ENCODE measurements at regions not wholly inside any gene's neighbourhood (a gene's known extent, or its start where the extent isn't known, plus 50 kb on each side); places are given as distances from the start of the nearest gene placed in this dataset.

DNA sequence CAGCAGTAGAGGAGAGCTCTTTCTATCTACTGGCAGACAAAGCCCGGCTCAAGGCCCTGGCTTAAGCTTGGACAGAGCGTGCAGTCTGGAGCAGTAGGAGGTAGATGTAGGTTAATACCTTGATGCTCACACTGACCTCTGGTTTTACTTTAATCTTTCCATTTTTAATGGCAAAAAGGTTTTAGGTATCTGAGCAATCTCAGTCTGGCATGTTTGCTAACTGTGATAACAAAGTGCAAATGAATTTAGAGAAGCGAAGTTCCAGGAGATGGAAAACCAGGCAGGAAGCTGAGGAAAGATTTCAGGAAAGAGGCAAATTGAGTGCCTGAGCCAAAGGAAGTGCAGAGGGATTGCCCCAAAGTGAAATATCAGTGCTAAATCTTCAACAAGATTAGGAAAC lies 356.6 kb downstream of the FOXO1 start:
- intact Hi-C loops (cut with DNase I): loop anchor here in 1 of 2 donors (10.0 kb wide), 1 partner anchor 235 kb away; no protein-coding TSS in a partner anchor
- H3K4me3 ChIP-seq: no peak overlapping the region
- WGBS, 3 donors: 71 to 88% (median 71%) methylated on average over 3 of the region's 3 CpGs
- TF ChIP-seq, protein P1, sequence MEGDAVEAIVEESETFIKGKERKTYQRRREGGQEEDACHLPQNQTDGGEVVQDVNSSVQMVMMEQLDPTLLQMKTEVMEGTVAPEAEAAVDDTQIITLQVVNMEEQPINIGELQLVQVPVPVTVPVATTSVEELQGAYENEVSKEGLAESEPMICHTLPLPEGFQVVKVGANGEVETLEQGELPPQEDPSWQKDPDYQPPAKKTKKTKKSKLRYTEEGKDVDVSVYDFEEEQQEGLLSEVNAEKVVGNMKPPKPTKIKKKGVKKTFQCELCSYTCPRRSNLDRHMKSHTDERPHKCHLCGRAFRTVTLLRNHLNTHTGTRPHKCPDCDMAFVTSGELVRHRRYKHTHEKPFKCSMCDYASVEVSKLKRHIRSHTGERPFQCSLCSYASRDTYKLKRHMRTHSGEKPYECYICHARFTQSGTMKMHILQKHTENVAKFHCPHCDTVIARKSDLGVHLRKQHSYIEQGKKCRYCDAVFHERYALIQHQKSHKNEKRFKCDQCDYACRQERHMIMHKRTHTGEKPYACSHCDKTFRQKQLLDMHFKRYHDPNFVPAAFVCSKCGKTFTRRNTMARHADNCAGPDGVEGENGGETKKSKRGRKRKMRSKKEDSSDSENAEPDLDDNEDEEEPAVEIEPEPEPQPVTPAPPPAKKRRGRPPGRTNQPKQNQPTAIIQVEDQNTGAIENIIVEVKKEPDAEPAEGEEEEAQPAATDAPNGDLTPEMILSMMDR (IDR thresholded peaks at IDR 0.05): no peak
- H3K9me3 ChIP-seq: peaks cover 5% of the 10 kb centered on the region
- no peaks in the 10 kb centered on the region for H3K4me1 ChIP-seq
- no peaks in the 10 kb centered on the region for H3K27me3 ChIP-seq (ENCODE audit: insufficient read depth in 3 of 3, low read length in 2 of 3)
- H3K27ac ChIP-seq: no peak overlapping the region
- DNase-seq (no peak), ATAC-seq (no peak)
- H3K36me3 ChIP-seq (ENCODE audit: insufficient read depth in 1 of 2, low read depth in 1 of 2): no peaks in the 10 kb centered on the region

DNA sequence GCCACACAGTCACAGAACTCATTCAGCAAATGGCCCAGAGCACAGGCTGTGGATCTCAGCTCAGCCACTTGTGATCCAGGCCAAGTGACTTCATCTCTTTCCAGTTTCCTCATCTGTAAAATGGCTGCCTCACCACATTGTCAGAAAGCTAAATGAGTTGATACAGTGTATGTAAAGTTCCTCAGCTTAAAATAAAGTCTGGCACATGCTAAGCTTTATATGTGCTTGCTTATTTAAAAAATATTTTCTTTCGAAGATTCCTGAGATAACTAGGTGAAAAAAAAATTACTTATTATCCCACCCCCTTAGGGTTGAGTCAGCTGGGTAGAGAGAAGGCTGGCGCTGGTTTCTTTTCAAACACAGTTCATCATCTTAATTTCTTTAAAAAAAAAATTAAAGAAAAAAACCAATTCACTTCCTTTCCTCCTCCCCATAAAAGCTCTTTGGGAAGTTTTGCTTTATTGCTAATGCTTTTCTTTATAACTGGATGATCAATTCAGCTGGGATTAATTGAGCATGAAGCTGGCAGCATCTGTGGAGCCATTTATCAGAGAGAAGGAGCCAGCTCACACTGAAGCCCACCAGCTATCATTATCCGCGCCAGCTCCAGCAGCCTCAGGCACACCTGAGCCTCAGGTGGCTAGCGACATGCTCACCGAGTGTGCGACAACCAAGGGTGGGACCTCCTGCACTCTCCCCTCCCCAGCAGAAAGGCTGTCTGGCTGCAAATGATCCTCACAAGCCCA lies 354.9 kb downstream of the FOXO1 start:
- no peak overlapping the region for H3K27ac ChIP-seq
- intact Hi-C loops (cut with DNase I): loop anchor here in 1 of 2 donors (10.0 kb wide), 1 partner anchor 237 kb away; no protein-coding TSS in a partner anchor
- H3K4me3 ChIP-seq: no peak overlapping the region
- H3K36me3 ChIP-seq (ENCODE audit: insufficient read depth in 1 of 2, low read depth in 1 of 2): no peaks in the 10 kb centered on the region
- DNase-seq: no peak
- peaks cover 2% of the 10 kb centered on the region for H3K9me3 ChIP-seq
- no peak for ATAC-seq
- H3K4me1 ChIP-seq: no peaks in the 10 kb centered on the region
- TF ChIP-seq, protein P1 (IDR thresholded peaks at IDR 0.05): no peak
- WGBS, 3 donors: 95 to 96% (median 96%) methylated on average over 7 of the region's 7 CpGs
- no peaks in the 10 kb centered on the region for H3K27me3 ChIP-seq (ENCODE audit: insufficient read depth in 3 of 3, low read length in 2 of 3)

DNA sequence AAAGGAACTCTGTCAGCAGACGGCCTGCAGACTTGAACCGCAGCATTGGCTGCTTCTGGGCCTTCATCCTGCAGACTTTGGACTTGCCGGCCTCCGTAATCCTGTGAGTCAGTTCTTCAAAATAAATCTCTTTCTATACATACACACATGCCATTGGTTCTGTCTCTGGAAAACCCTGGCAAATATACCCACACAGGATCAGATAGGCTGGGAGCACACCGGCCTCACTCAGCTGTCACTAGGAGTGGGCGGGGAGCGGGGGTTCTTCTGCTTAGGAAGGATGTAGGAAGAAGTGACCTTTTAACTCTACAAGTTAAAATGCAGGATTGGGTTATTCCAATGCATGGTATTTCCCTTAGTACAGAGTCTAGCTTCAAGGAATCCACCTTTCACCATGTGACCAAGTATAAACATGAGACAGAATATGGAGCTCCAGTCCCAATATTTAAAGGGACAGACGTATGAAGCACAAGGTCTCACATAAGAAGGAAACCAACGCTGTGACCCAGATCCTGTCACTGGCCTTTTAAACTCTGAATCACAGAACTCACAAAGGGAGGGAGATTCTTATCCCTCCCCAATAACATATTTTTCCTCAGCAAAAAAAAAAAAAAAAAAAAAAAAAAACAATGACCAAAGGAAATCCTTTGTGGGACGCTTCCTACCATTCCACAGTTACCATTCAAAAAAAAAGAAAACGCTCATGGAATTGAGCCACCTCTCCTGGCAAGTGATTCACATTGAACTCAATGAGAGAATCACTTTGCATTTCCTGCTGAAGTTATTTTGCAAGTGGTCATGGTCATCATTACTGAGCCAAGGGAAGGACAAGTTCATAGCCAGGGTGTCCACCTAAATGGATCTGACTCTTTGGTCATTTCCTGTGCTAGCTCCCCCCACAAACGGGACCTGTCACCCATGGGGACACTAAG lies 352.9 kb downstream of the FOXO1 start:
- H3K27ac ChIP-seq: peak overlapping the region; percentile 32
- no peaks in the 10 kb centered on the region for H3K36me3 ChIP-seq (ENCODE audit: insufficient read depth in 1 of 2, low read depth in 1 of 2)
- DNase-seq (no peak), ATAC-seq (peak; percentile 24 to 54 (median 34))
- WGBS, 3 donors: 68% methylated on average over 12 of the region's 12 CpGs
- H3K4me1 ChIP-seq: peaks cover 10% of the 10 kb centered on the region
- TF ChIP-seq, protein P1 (IDR thresholded peaks at IDR 0.05): no peak
- H3K27me3 ChIP-seq (ENCODE audit: insufficient read depth in 3 of 3, low read length in 2 of 3): no peaks in the 10 kb centered on the region
- H3K9me3 ChIP-seq: no peaks in the 10 kb centered on the region
- intact Hi-C loops (cut with DNase I): loop anchor here in 1 of 2 donors (10.0 kb wide), 1 partner anchor 239 kb away; no protein-coding TSS in a partner anchor
- H3K4me3 ChIP-seq: no peak overlapping the region

DNA sequence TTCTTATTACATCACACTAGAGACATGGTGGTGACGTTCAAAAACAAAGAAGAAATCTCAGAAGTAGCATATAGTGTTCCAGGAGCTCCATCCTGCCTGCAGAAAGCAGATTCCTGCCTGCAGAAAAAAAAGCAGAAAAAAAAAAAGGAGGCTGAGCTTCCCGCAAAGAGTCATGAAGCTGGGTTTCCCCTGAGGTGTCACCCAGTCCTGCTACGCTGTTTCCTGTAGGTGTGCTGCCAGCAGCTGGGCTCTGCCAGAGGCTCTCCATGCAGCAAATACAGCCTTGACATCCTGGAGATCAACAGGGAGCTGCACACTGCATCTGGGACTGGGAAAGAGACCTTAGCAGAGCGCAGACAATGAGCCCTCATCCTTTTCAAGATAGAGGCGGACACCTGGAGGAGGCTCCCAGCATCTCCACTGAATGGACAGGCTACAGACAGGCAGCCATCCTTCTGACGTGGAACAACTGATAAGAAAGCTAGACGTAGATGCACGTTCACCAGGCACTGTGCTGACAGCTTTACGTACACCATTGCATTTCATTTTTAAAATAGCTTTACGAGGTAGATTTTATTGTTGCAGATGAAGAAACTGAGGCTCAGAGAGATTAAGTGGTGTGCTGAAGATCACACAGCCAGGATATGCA lies 350.9 kb downstream of the FOXO1 start:
- TF ChIP-seq, protein P1 (IDR thresholded peaks at IDR 0.05): no peak
- no peak overlapping the region for H3K27ac ChIP-seq
- peak in 1 of 2 donors; percentile 25 for DNase-seq
- intact Hi-C loops (cut with DNase I): loop anchor here in 1 of 2 donors (10.0 kb wide), 1 partner anchor 241 kb away; no protein-coding TSS in a partner anchor
- peak in 3 of 4 donors; percentile 23 to 37 (median 31) for ATAC-seq
- H3K9me3 ChIP-seq: no peaks in the 10 kb centered on the region
- WGBS, 3 donors: 67 to 76% (median 76%) methylated on average over 10 of the region's 10 CpGs
- H3K4me1 ChIP-seq: peaks cover 11% of the 10 kb centered on the region
- no peaks in the 10 kb centered on the region for H3K36me3 ChIP-seq (ENCODE audit: insufficient read depth in 1 of 2, low read depth in 1 of 2)
- no peaks in the 10 kb centered on the region for H3K27me3 ChIP-seq (ENCODE audit: insufficient read depth in 3 of 3, low read length in 2 of 3)
- H3K4me3 ChIP-seq: no peak overlapping the region
